AG04450 (cell line): ENCODE measurements at regions not wholly inside any gene's neighbourhood (a gene's known extent, or its start where the extent isn't known, plus 50 kb on each side); places are given as distances from the start of the nearest gene placed in this dataset.

ENCODE experiments used
- CTCF ChIA-PET: fragments of 300-600, 350-600 bp; formaldehyde crosslinking; extraction: SDS; loops from one replicate; lab custom pipeline; 2022; ENCODE audit warnings: antibody characterized with exemption, inconsistent platforms; lab: Charles Lee
- POLR2A ChIA-PET: fragments of 350-600 bp; formaldehyde crosslinking; extraction: SDS; loops from one replicate; lab custom pipeline; 2021; ENCODE audit warnings: antibody characterized with exemption, inconsistent platforms; lab: Yijun Ruan, JAX
- DNase-seq: peaks from one replicate; pipeline ENCODE4 v3.0.0-alpha.2; 2011; ENCODE audit warnings: low read depth, low spot score
- H3K27ac ChIP-seq: one replicate; pipeline ENCODE4 v1.5.1; 2012; ENCODE audit warnings: low read depth, low read length, control low read depth
- H3K27me3 ChIP-seq: one replicate; pipeline ENCODE4 v1.6.0; 2012; ENCODE audit warnings: low read length; ENCODE audit not compliant: control insufficient read depth, insufficient read depth
- H3K4me3 ChIP-seq: 2 replicates; pipeline ENCODE4 v1.5.1; 2011; ENCODE audit warnings: mild to moderate bottlenecking, low read depth, low read length, control low read depth
- H3K9me3 ChIP-seq: 2 replicates; pipeline ENCODE4 v1.5.1; 2012; ENCODE audit warnings: low read length; ENCODE audit not compliant: control insufficient read depth, insufficient read depth
- CTCF ChIP-seq: IDR thresholded peaks from 2 replicates; pipeline ENCODE4 v1.5.1; 2011; ENCODE audit warnings: low read depth, low read length, control low read depth, inconsistent platforms

- ChIA-PET POLR2A (interaction anchor here (0.7 to 0.8 kb wide), 2 partner anchors 19 to 33 kb away, joined by 3 to 4 read pairs; no protein-coding TSS in a partner anchor), CTCF (interaction anchor here (1.0 to 1.5 kb wide), 4 partner anchors 10 to 120 kb away, joined by 3 to 4 read pairs (median 4); no protein-coding TSS in a partner anchor)
- no peak for DNase-seq
- H3K27me3 ChIP-seq = no peaks in the 10 kb centered on the region
- no peak overlapping the region for H3K4me3 ChIP-seq
- no peak for TF ChIP-seq CTCF
- no peaks in the 10 kb centered on the region; the same call in 1 of the 2 replicates for H3K9me3 ChIP-seq
- no peak overlapping the region for H3K27ac ChIP-seq
Measured at GRCh38 chr16:85490407-85491057, 122.6 kb upstream of the GSE1 start.

GRCh38 chr16:85491058-85491771 lies 121.9 kb upstream of the GSE1 start:
- no peaks in the 10 kb centered on the region for H3K27me3 ChIP-seq
- TF ChIP-seq CTCF = peak; percentile 60
- H3K4me3 ChIP-seq = no peak overlapping the region
- no peak overlapping the region for H3K27ac ChIP-seq
- CTCF ChIA-PET = interaction anchor here (1.0 to 1.5 kb wide), 4 partner anchors 9 to 120 kb away, joined by 3 to 4 read pairs (median 4); no protein-coding TSS in a partner anchor
- DNase-seq = no peak
- H3K9me3 ChIP-seq = no peaks in the 10 kb centered on the region; the same call in 1 of the 2 replicates
- POLR2A ChIA-PET = interaction anchor here (0.7 to 0.8 kb wide), 2 partner anchors 18 to 32 kb away, joined by 3 to 4 read pairs; no protein-coding TSS in a partner anchor

- TF ChIP-seq CTCF = no peak
- ChIA-PET CTCF (interaction anchor here (1.4 to 1.5 kb wide), 2 partner anchors 8 to 119 kb away, joined by 3 to 4 read pairs; no protein-coding TSS in a partner anchor), POLR2A (no interaction called here)
- H3K27ac ChIP-seq = no peak overlapping the region
- H3K27me3 ChIP-seq = no peaks in the 10 kb centered on the region
- no peaks in the 10 kb centered on the region; the same call in 1 of the 2 replicates for H3K9me3 ChIP-seq
- no peak for DNase-seq
- no peak overlapping the region for H3K4me3 ChIP-seq
Measured at GRCh38 chr16:85491798-85492294, 121.3 kb upstream of the GSE1 start.

GRCh38 chr16:85492295-85492864 lies 120.7 kb upstream of the GSE1 start:
- Histone ChIP-seq H3K9me3 (no peaks in the 10 kb centered on the region; the same call in 1 of the 2 replicates), H3K4me3 (no peak overlapping the region), H3K27me3 (no peaks in the 10 kb centered on the region), H3K27ac (no peak overlapping the region)
- TF ChIP-seq CTCF = no peak
- POLR2A ChIA-PET = no interaction called here
- CTCF ChIA-PET = interaction anchor here (1.7 kb wide), 1 partner anchor 118 kb away, joined by 9 read pairs; no protein-coding TSS in a partner anchor
- no peak for DNase-seq
